ENCODE measurements at regions not wholly inside any gene's neighbourhood (a gene's known extent, or its start where the extent isn't known, plus 50 kb on each side); places are given as distances from the start of the nearest gene placed in this dataset.

GRCh38 chr4:18388039-18388438 lies 366.5 kb upstream of the LCORL start:
- ATAC-seq (replicated peaks) = no peak
- Mint-ChIP-seq H3K27me3 (peaks cover 0 to 9% of the 10 kb centered on the region in 2 donors), H3K27ac (no peak overlapping the region), H3K4me3 (no peak overlapping the region), H3K36me3 (ENCODE audit: insufficient read depth) (no peaks in the 10 kb centered on the region), H3K4me1 (ENCODE audit: low read depth in 2 of 2) (no peaks in the 10 kb centered on the region), H3K9me3 (peaks cover 0 to 4% of the 10 kb centered on the region in 2 donors)
- no peak for DNase-seq

- H3K36me3 Mint-ChIP-seq (ENCODE audit: insufficient read depth) = no peaks in the 10 kb centered on the region
- DNase-seq (no peak), ATAC-seq (replicated peaks) (no peak)
- peaks cover 0 to 15% of the 10 kb centered on the region in 2 donors for H3K27me3 Mint-ChIP-seq
- H3K4me1 Mint-ChIP-seq (ENCODE audit: low read depth in 2 of 2) = no peaks in the 10 kb centered on the region
- no peak overlapping the region for H3K4me3 Mint-ChIP-seq
- H3K9me3 Mint-ChIP-seq = peaks cover 0 to 4% of the 10 kb centered on the region in 2 donors
- no peak overlapping the region for H3K27ac Mint-ChIP-seq
These were observed 359.6 kb upstream of the LCORL start for GRCh38 chr4:18381186-18381585.

DNA sequence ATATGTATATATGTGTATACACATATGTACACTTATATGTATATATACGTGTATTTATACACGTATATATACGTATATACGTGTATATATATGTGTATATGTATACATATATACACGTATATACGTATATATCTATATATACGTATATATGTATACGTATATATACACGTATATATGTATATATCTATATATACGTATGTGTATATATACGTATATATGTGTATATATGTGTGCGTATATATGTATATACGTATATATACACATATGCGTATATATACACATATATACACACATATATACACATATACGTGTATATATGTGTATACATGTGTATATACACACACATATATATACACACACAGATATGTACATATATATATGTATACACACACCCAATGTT lies 348.0 kb upstream of the LCORL start:
- no peak overlapping the region for H3K27ac Mint-ChIP-seq
- H3K4me1 Mint-ChIP-seq (ENCODE audit: low read depth in 2 of 2) = no peaks in the 10 kb centered on the region
- H3K36me3 Mint-ChIP-seq (ENCODE audit: insufficient read depth) = no peaks in the 10 kb centered on the region
- DNase-seq (no peak), ATAC-seq (replicated peaks) (no peak)
- H3K4me3 Mint-ChIP-seq = no peak overlapping the region
- H3K9me3 Mint-ChIP-seq = no peaks in the 10 kb centered on the region
- no peaks in the 10 kb centered on the region for H3K27me3 Mint-ChIP-seq

- H3K9me3 Mint-ChIP-seq = no peaks in the 10 kb centered on the region
- no peaks in the 10 kb centered on the region for H3K36me3 Mint-ChIP-seq (ENCODE audit: insufficient read depth)
- DNase-seq = no peak
- ATAC-seq (replicated peaks) = peak; percentile 55
- no peak overlapping the region for H3K27ac Mint-ChIP-seq
- H3K4me3 Mint-ChIP-seq = no peak overlapping the region
- H3K4me1 Mint-ChIP-seq (ENCODE audit: low read depth in 2 of 2) = no peaks in the 10 kb centered on the region
- no peaks in the 10 kb centered on the region for H3K27me3 Mint-ChIP-seq
These were observed 345.3 kb upstream of the LCORL start for GRCh38 chr4:18366892-18367291.

DNA sequence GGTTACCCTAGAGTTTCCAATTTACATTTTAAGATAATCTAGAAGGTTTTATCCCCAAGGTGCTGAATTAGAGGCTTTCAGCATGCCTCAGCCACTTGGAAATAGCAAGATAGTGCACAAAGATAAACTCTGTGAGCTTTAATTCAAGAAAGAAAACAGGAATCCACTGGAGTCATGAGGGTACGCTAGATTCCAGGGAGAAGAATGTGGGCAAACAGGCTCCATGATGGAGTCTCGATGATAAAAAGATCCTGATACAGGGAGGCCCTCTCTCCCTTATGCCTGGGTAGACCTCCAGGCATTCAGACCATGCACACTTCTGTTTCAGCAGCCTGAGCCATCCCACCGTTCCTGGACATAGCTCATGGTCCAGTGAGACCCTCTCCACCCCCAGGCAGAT lies 344.6 kb upstream of the LCORL start:
- Mint-ChIP-seq H3K4me1 (ENCODE audit: low read depth in 2 of 2) (no peaks in the 10 kb centered on the region), H3K36me3 (ENCODE audit: insufficient read depth) (no peaks in the 10 kb centered on the region), H3K27ac (no peak overlapping the region), H3K27me3 (no peaks in the 10 kb centered on the region), H3K4me3 (no peak overlapping the region), H3K9me3 (no peaks in the 10 kb centered on the region)
- no peak for DNase-seq
- no peak for ATAC-seq (replicated peaks)

DNA sequence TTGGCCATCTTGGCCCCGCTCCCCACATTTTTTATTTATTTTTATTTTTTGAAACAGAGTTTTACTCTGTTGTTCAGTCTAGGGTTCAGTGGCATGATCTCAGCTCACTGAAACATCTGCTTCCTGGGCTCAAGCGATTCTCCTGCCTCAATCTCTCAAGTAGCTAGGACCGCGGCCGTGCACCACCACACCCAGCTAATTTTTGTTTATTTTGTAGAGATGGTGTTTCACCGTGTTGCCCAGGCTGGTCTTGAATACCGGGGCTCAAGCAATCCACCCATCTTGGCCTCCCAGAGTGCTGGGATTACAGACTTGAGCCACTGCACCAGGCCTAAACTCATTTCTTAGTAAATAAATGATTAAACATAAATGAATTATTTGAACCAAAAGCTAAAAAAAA lies 322.0 kb upstream of the LCORL start:
- Mint-ChIP-seq H3K36me3 (ENCODE audit: insufficient read depth) (peaks cover 4% of the 10 kb centered on the region), H3K9me3 (peaks cover 0 to 7% of the 10 kb centered on the region in 2 donors), H3K27ac (no peak overlapping the region), H3K27me3 (peaks cover 12 to 14% of the 10 kb centered on the region in 2 donors), H3K4me1 (ENCODE audit: low read depth in 2 of 2) (no peaks in the 10 kb centered on the region), H3K4me3 (no peak overlapping the region)
- ATAC-seq (replicated peaks) (no peak), DNase-seq (no peak)

DNA sequence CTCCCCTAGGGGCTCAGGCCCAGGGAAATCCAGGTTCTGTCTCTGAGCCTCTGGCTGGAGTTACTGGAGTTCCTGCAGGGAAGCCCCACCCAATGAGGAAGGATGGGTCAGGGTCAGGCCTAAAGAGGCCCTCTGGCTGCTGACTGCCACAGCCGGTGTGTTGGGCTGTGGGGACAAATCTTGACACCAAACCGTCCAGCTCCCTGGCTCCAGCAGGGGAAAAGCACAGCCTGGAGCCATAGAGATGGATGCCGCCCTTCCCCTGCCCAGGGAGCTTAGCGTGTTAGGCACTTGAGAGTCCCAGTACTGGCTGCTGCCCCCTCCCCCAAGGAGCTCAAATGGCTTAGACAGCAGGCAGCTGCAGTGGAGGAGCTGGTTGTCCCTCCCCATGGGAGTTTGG lies 321.3 kb upstream of the LCORL start:
- H3K27ac Mint-ChIP-seq = no peak overlapping the region
- no peak for DNase-seq
- H3K36me3 Mint-ChIP-seq (ENCODE audit: insufficient read depth) = peaks cover 4% of the 10 kb centered on the region
- no peak overlapping the region for H3K4me3 Mint-ChIP-seq
- no peaks in the 10 kb centered on the region for H3K4me1 Mint-ChIP-seq (ENCODE audit: low read depth in 2 of 2)
- peaks cover 0 to 9% of the 10 kb centered on the region in 2 donors for H3K9me3 Mint-ChIP-seq
- no peak for ATAC-seq (replicated peaks)
- peaks cover 12 to 14% of the 10 kb centered on the region in 2 donors for H3K27me3 Mint-ChIP-seq

GRCh38 chr4:18321956-18322530 lies 300.5 kb upstream of the LCORL start:
- ATAC-seq (replicated peaks) (no peak), DNase-seq (no peak)
- Mint-ChIP-seq H3K4me3 (no peak overlapping the region), H3K9me3 (no peaks in the 10 kb centered on the region), H3K27me3 (peaks cover 11 to 28% of the 10 kb centered on the region in 2 donors), H3K36me3 (ENCODE audit: insufficient read depth) (no peaks in the 10 kb centered on the region), H3K27ac (no peak overlapping the region), H3K4me1 (ENCODE audit: low read depth in 2 of 2) (no peaks in the 10 kb centered on the region)

DNA sequence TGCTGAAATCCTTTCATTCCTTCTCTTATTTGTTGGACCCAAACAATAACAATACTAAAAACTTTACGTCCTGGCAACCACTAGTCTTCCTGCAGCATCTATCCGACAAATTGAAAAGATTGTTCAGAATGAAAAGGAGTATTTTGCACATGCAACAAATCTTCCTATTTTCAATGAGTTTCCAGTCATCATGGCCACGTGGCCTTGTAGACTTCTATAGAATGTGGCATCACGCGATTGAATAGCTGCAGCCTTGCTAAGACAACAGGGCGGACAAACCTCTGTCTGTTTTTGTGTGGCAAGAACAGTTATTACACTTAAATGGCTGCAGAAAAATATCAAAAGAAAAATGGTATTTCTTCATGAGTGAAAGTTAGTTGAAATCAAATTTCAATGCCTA lies 297.9 kb upstream of the LCORL start:
- no peak overlapping the region for H3K4me3 Mint-ChIP-seq
- H3K4me1 Mint-ChIP-seq (ENCODE audit: low read depth in 2 of 2) = no peaks in the 10 kb centered on the region
- peaks cover 11 to 28% of the 10 kb centered on the region in 2 donors for H3K27me3 Mint-ChIP-seq
- H3K9me3 Mint-ChIP-seq = no peaks in the 10 kb centered on the region
- H3K27ac Mint-ChIP-seq = no peak overlapping the region
- DNase-seq (no peak), ATAC-seq (replicated peaks) (no peak)
- peaks cover 3% of the 10 kb centered on the region for H3K36me3 Mint-ChIP-seq (ENCODE audit: insufficient read depth)

- peaks cover 3% of the 10 kb centered on the region for H3K36me3 Mint-ChIP-seq (ENCODE audit: insufficient read depth)
- H3K4me1 Mint-ChIP-seq (ENCODE audit: low read depth in 2 of 2) = no peaks in the 10 kb centered on the region
- peaks cover 0 to 3% of the 10 kb centered on the region in 2 donors for H3K9me3 Mint-ChIP-seq
- H3K27me3 Mint-ChIP-seq = peaks cover 11 to 28% of the 10 kb centered on the region in 2 donors
- no peak for ATAC-seq (replicated peaks)
- DNase-seq = no peak
- no peak overlapping the region for H3K4me3 Mint-ChIP-seq
- no peak overlapping the region for H3K27ac Mint-ChIP-seq
These were observed 297.3 kb upstream of the LCORL start for GRCh38 chr4:18318682-18319388.

- Mint-ChIP-seq H3K36me3 (ENCODE audit: insufficient read depth) (peaks cover 3% of the 10 kb centered on the region), H3K9me3 (peaks cover 0 to 4% of the 10 kb centered on the region in 2 donors), H3K27me3 (peaks cover 6 to 15% of the 10 kb centered on the region in 2 donors), H3K4me3 (no peak overlapping the region), H3K4me1 (ENCODE audit: low read depth in 2 of 2) (no peaks in the 10 kb centered on the region), H3K27ac (no peak overlapping the region)
- DNase-seq = no peak
- ATAC-seq (replicated peaks) = no peak
These were observed 293.2 kb upstream of the LCORL start for GRCh38 chr4:18314731-18315130.

DNA sequence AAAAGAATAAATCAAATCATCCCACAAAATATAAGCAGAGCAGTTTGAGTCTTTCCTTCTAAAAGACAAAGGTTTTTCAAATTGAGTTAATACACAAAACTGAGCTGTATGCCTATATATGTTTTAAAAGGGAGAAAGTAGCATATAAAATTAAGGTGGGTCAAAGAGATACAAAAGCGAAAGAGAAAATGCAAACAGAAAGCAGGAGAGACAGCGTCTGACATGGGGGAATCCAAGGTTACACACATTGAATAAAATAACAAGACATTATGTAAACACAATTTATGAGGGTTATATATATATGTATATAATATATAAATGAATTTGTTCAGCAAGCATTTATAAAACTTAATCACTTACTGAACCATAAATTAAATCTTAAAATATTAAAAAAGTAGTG lies 276.1 kb upstream of the LCORL start:
- H3K36me3 Mint-ChIP-seq (ENCODE audit: insufficient read depth) = no peaks in the 10 kb centered on the region
- H3K9me3 Mint-ChIP-seq = no peaks in the 10 kb centered on the region
- DNase-seq (no peak), ATAC-seq (replicated peaks) (no peak)
- H3K4me1 Mint-ChIP-seq (ENCODE audit: low read depth in 2 of 2) = no peaks in the 10 kb centered on the region
- H3K27me3 Mint-ChIP-seq = peaks cover 0 to 6% of the 10 kb centered on the region in 2 donors
- no peak overlapping the region for H3K4me3 Mint-ChIP-seq
- no peak overlapping the region for H3K27ac Mint-ChIP-seq

- no peaks in the 10 kb centered on the region for H3K4me1 Mint-ChIP-seq (ENCODE audit: low read depth in 2 of 2)
- no peak overlapping the region for H3K4me3 Mint-ChIP-seq
- H3K9me3 Mint-ChIP-seq = peaks cover 0 to 4% of the 10 kb centered on the region in 2 donors
- H3K27me3 Mint-ChIP-seq = peaks cover 0 to 6% of the 10 kb centered on the region in 2 donors
- no peak overlapping the region for H3K27ac Mint-ChIP-seq
- DNase-seq (no peak), ATAC-seq (replicated peaks) (no peak)
- H3K36me3 Mint-ChIP-seq (ENCODE audit: insufficient read depth) = no peaks in the 10 kb centered on the region
These were observed 274.9 kb upstream of the LCORL start for GRCh38 chr4:18296411-18296810.

DNA sequence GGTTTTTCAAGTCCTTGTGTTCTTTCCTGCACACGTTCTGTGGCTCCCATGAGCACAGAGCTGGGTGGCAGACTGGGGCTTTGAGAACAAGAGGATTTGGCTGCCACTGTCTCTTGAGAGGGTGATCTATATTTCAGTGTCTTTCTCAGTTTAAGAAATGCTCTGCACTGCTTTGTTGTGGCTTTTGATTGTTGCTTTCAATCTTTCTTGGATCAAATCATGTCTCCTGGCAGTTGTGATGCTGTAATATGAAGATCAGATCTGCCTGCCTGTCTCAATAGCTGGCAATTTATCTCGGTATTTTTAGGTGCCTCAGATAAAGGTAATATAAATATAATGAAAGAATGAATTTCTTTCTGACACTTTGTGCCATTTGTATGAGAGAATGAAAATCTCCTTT lies 273.3 kb upstream of the LCORL start:
- Mint-ChIP-seq H3K27ac (no peak overlapping the region), H3K4me3 (no peak overlapping the region), H3K9me3 (peaks cover 0 to 4% of the 10 kb centered on the region in 2 donors), H3K36me3 (ENCODE audit: insufficient read depth) (no peaks in the 10 kb centered on the region), H3K4me1 (ENCODE audit: low read depth in 2 of 2) (no peaks in the 10 kb centered on the region), H3K27me3 (peaks cover 0 to 6% of the 10 kb centered on the region in 2 donors)
- ATAC-seq (replicated peaks) (no peak), DNase-seq (no peak)

Measured in effector memory CD8-positive, alpha-beta T cell (primary cell).